BLaER1 treated with 17β-estradiol and CSF1 and Interleukin-3, amounts not matched to agents 10 nM and 100 nM (cell line): ENCODE measurements at regions not wholly inside any gene's neighbourhood (a gene's known extent, or its start where the extent isn't known, plus 50 kb on each side); places are given as distances from the start of the nearest gene placed in this dataset.

Source experiments
- H3K27ac ChIP-seq, 11 experiments: shearing (Covaris generic); formaldehyde crosslinking; 2 replicates each; pipeline ENCODE4 v1.8.1; 2022
- H3K27me3 ChIP-seq, 11 experiments: shearing (Covaris generic); formaldehyde crosslinking; 2 replicates each; pipeline ENCODE4 v1.8.1; 2022
- H3K36me3 ChIP-seq, 11 experiments: shearing (Covaris generic); formaldehyde crosslinking; 2 replicates each; pipeline ENCODE4 v1.8.1; 2022
- H3K4me1 ChIP-seq, 10 experiments: shearing (Covaris generic); formaldehyde crosslinking; 2 replicates each; pipeline ENCODE4 v1.8.1; 2022
- H3K4me2 ChIP-seq, 11 experiments: shearing (Covaris generic); formaldehyde crosslinking; 2 replicates each; pipeline ENCODE4 v1.8.1; 2022
- H3K4me3 ChIP-seq, 10 experiments: shearing (Covaris generic); formaldehyde crosslinking; 2 replicates each; pipeline ENCODE4 v1.8.1; 2022
- H3K9ac ChIP-seq, 11 experiments: shearing (Covaris generic); formaldehyde crosslinking; 2 replicates each; pipeline ENCODE4 v1.8.1; 2022
- H3K9me3 ChIP-seq, 11 experiments: shearing (Covaris generic); formaldehyde crosslinking; replicated peaks in 1 of 11; 2 replicates each; pipeline ENCODE4 v1.8.1; 2022
- H4K20me1 ChIP-seq, 11 experiments: shearing (Covaris generic); formaldehyde crosslinking; 2 replicates each; pipeline ENCODE4 v1.8.1; 2022
- Cebpa-rat ChIP-seq, 11 experiments: shearing (Covaris generic); IDR thresholded peaks; 2 replicates each; pipeline ENCODE4 v1.8.1; 2022

GRCh38 chr2:37774976-37775907 lies 103.8 kb upstream of the CDC42EP3 start:
- H3K9ac ChIP-seq = no peak overlapping the region
- H3K9me3 ChIP-seq = peaks cover 9 to 27% (median 16%) of the 10 kb centered on the region in 11 experiments; a peak in 21 of 22 replicates
- no peaks in the 10 kb centered on the region for H3K27me3 ChIP-seq
- no peaks in the 10 kb centered on the region for H3K36me3 ChIP-seq
- H4K20me1 ChIP-seq = no peaks in the 10 kb centered on the region
- TF ChIP-seq Cebpa-rat (IDR thresholded peaks at IDR 0.05) = no peak
- peak overlapping the region in 1 of 11 experiments; percentile 7; a peak in 2 of 22 replicates for H3K27ac ChIP-seq
- peaks cover 0 to 46% (median 14%) of the 10 kb centered on the region in 10 experiments; a peak in 12 of 20 replicates for H3K4me1 ChIP-seq
- H3K4me2 ChIP-seq = peak overlapping the region in 2 of 11 experiments; percentile 44 to 45; a peak in 2 of 22 replicates
- H3K4me3 ChIP-seq = no peak overlapping the region

GRCh38 chr2:37775908-37776250 lies 104.4 kb upstream of the CDC42EP3 start:
- H3K27me3 ChIP-seq = no peaks in the 10 kb centered on the region
- no peak for TF ChIP-seq Cebpa-rat (IDR thresholded peaks at IDR 0.05)
- H3K36me3 ChIP-seq = no peaks in the 10 kb centered on the region
- H3K4me3 ChIP-seq = no peak overlapping the region
- H3K27ac ChIP-seq = no peak overlapping the region; a peak in 2 of 22 replicates
- peaks cover 0 to 47% (median 14%) of the 10 kb centered on the region in 10 experiments; a peak in 12 of 20 replicates for H3K4me1 ChIP-seq
- H3K9me3 ChIP-seq = peaks cover 6 to 21% (median 10%) of the 10 kb centered on the region in 11 experiments; a peak in 20 of 22 replicates
- no peak overlapping the region for H3K9ac ChIP-seq
- peak overlapping the region in 2 of 11 experiments; percentile 44 to 45; a peak in 4 of 22 replicates for H3K4me2 ChIP-seq
- no peaks in the 10 kb centered on the region for H4K20me1 ChIP-seq

GRCh38 chr2:37776487-37776886 lies 105.0 kb upstream of the CDC42EP3 start:
- H3K9me3 ChIP-seq = peaks cover 0 to 15% (median 5%) of the 10 kb centered on the region in 11 experiments; a peak in 13 of 22 replicates
- no peak for TF ChIP-seq Cebpa-rat (IDR thresholded peaks at IDR 0.05)
- H3K9ac ChIP-seq = no peak overlapping the region
- H3K4me2 ChIP-seq = peak overlapping the region in 5 of 11 experiments; percentile 27 to 47 (median 44); a peak in 8 of 22 replicates
- H3K27ac ChIP-seq = peak overlapping the region in 3 of 11 experiments; percentile 12 to 39 (median 15); a peak in 3 of 22 replicates
- H3K27me3 ChIP-seq = no peaks in the 10 kb centered on the region
- H3K4me3 ChIP-seq = no peak overlapping the region
- no peaks in the 10 kb centered on the region for H3K36me3 ChIP-seq
- H4K20me1 ChIP-seq = no peaks in the 10 kb centered on the region
- H3K4me1 ChIP-seq = peaks cover 0 to 44% (median 12%) of the 10 kb centered on the region in 10 experiments; a peak in 12 of 20 replicates

- Histone ChIP-seq H3K4me1 (peaks cover 0 to 33% (median 6%) of the 10 kb centered on the region in 10 experiments; a peak in 10 of 20 replicates), H3K36me3 (no peaks in the 10 kb centered on the region), H3K4me3 (no peak overlapping the region), H3K27ac (no peak overlapping the region), H3K9me3 (peaks cover 0 to 14% (median 5%) of the 10 kb centered on the region in 11 experiments; a peak in 9 of 22 replicates), H4K20me1 (no peaks in the 10 kb centered on the region), H3K4me2 (no peak overlapping the region), H3K9ac (no peak overlapping the region), H3K27me3 (no peaks in the 10 kb centered on the region)
- no peak for TF ChIP-seq Cebpa-rat (IDR thresholded peaks at IDR 0.05)
Measured at GRCh38 chr2:37779139-37779538, 107.7 kb upstream of the CDC42EP3 start.

GRCh38 chr2:37779611-37780386 lies 108.4 kb upstream of the CDC42EP3 start:
- H3K27ac ChIP-seq = no peak overlapping the region

GRCh38 chr2:37780387-37780676 lies 108.9 kb upstream of the CDC42EP3 start:
- Histone ChIP-seq H3K4me3 (no peak overlapping the region), H3K4me1 (peaks cover 0 to 33% (median 6%) of the 10 kb centered on the region in 10 experiments; a peak in 10 of 20 replicates), H3K27me3 (no peaks in the 10 kb centered on the region), H3K9ac (no peak overlapping the region), H3K27ac (no peak overlapping the region), H4K20me1 (no peaks in the 10 kb centered on the region), H3K4me2 (no peak overlapping the region; a peak in 1 of 22 replicates), H3K9me3 (peaks cover 0 to 6% (median 0%) of the 10 kb centered on the region in 11 experiments; a peak in 1 of 22 replicates), H3K36me3 (no peaks in the 10 kb centered on the region)
- TF ChIP-seq Cebpa-rat (IDR thresholded peaks at IDR 0.05) = no peak

More at GRCh38 chr2:37779611-37780386, 108.4 kb upstream of the CDC42EP3 start:
- no peak for TF ChIP-seq Cebpa-rat (IDR thresholded peaks at IDR 0.05)
- H3K4me1 ChIP-seq = peaks cover 0 to 33% (median 6%) of the 10 kb centered on the region in 10 experiments; a peak in 10 of 20 replicates
- H4K20me1 ChIP-seq = no peaks in the 10 kb centered on the region
- H3K36me3 ChIP-seq = no peaks in the 10 kb centered on the region
- no peak overlapping the region for H3K4me3 ChIP-seq
- H3K9me3 ChIP-seq = peaks cover 0 to 10% (median 3%) of the 10 kb centered on the region in 11 experiments; a peak in 8 of 22 replicates
- no peak overlapping the region for H3K9ac ChIP-seq
- H3K27me3 ChIP-seq = no peaks in the 10 kb centered on the region
- H3K4me2 ChIP-seq = peak overlapping the region in 1 of 11 experiments; percentile 8; a peak in 1 of 22 replicates

- H3K4me2 ChIP-seq = peak overlapping the region in 3 of 11 experiments; percentile 4 to 22 (median 6); a peak in 2 of 22 replicates
- H3K4me3 ChIP-seq = no peak overlapping the region
- H3K27ac ChIP-seq = no peak overlapping the region
- TF ChIP-seq Cebpa-rat (IDR thresholded peaks at IDR 0.05) = no peak
- H4K20me1 ChIP-seq = no peaks in the 10 kb centered on the region
- peaks cover 0 to 28% (median 5%) of the 10 kb centered on the region in 10 experiments; a peak in 10 of 20 replicates for H3K4me1 ChIP-seq
- H3K9me3 ChIP-seq = peaks cover 0 to 8% (median 2%) of the 10 kb centered on the region in 11 experiments; a peak in 4 of 22 replicates
- no peak overlapping the region for H3K9ac ChIP-seq
- H3K36me3 ChIP-seq = no peaks in the 10 kb centered on the region
- no peaks in the 10 kb centered on the region for H3K27me3 ChIP-seq
Measured at GRCh38 chr2:37781028-37781427, 109.6 kb upstream of the CDC42EP3 start.

GRCh38 chr2:37782155-37782673 lies 110.8 kb upstream of the CDC42EP3 start:
- no peak overlapping the region for H3K4me2 ChIP-seq
- peaks cover 0 to 17% (median 0%) of the 10 kb centered on the region in 10 experiments; a peak in 5 of 20 replicates for H3K4me1 ChIP-seq

More at GRCh38 chr2:37782155-37782673, 110.8 kb upstream of the CDC42EP3 start:
- H4K20me1 ChIP-seq = no peaks in the 10 kb centered on the region
- peaks cover 5 to 19% (median 13%) of the 10 kb centered on the region in 11 experiments for H3K9me3 ChIP-seq
- no peak overlapping the region for H3K9ac ChIP-seq
- H3K4me3 ChIP-seq = no peak overlapping the region
- H3K27me3 ChIP-seq = no peaks in the 10 kb centered on the region
- no peak for TF ChIP-seq Cebpa-rat (IDR thresholded peaks at IDR 0.05)
- peaks cover 0 to 4% (median 0%) of the 10 kb centered on the region in 11 experiments; a peak in 1 of 22 replicates for H3K36me3 ChIP-seq
- H3K27ac ChIP-seq = no peak overlapping the region
